LoVo (cell line): ENCODE measurements at regions not wholly inside any gene's neighbourhood (a gene's known extent, or its start where the extent isn't known, plus 50 kb on each side); places are given as distances from the start of the nearest gene placed in this dataset.
"Not testable (repeated sequence)": the region's sequence is repeated elsewhere in the genome, so short reads cannot be mapped to it uniquely, and the experiment has no call there.

ENCODE experiments used
- DNase-seq: peaks from one replicate; pipeline ENCODE4 v3.0.0-alpha.2; 2016; ENCODE audit warnings: low spot score

DNA sequence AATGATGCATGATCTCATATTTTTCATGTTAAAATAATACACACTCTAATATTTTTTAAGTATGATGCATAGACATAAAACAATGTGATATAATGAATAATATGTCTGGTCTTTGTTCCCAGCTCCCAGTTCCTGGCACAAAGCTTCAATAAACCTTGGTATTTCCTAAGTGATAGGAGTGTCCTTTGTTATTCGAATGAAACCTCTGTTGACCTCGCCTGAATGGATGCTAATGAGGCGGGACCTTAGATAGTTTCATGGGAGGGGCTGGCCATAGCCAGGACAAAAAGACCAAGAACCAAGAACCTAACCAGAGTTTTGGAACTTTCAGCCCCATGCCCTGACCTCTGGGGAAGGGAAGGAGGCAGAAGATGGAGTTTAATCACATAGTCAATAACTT, 257.7 kb upstream of the COPS8 start:
- DNase-seq, result no peak

DNA sequence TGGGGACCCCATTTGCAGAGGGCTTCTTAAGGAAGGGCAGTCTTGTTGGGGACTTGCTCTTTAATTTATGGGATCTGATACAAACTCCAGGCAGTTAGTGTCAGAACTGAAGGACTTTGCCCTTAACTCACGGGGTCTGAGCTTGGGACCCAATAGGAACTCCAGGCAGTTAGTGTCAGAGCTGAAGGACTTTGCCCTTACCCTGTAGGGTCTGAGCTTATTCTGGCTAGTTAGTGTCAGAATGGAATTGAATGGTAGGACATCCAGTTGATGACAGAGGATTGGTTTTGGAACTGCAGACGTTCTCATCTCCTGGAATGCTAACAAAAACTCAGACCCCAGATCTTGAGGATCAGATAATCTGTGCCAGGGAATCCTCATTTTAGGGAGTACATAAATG, 256.9 kb upstream of the COPS8 start:
- no peak for DNase-seq

DNA sequence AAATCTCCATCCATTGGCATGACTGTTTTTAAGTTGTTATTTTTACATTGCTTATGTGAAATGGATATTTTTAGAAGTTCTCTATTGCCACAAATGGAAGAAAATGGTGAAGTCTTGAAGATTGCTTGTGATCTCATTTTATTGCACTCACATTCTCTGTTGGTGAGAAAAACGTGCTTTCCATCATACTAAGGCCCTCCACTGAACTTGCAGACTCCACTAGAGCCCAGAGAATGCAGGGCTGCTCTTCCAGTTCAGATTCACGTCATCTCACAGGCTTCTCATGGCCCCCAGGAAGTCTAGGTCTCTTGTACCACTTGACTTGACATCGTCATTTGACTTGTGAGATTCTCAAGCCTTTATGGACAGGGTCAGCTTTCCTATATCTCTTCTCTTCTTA, 254.8 kb upstream of the COPS8 start:
- no peak for DNase-seq

DNA sequence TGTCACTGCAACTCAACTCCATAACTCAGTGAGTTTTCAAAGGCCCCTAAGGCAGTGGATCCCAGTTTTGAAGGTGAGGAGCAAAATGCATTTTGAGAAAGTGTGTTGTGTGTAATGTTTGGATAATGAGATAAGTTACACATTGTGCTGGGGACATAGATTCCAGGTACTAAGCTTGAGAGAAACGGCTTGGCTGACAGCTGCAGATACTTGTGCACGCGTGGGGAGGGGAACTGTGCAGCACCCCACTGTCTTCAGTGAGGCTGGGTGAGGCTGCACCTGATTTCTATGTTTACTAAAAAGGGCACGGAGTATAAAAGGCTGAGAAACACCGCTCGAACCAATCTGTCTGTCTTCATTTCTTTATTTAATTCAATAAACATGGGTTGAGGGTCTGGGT, 254.0 kb upstream of the COPS8 start:
- DNase-seq, result no peak

DNA sequence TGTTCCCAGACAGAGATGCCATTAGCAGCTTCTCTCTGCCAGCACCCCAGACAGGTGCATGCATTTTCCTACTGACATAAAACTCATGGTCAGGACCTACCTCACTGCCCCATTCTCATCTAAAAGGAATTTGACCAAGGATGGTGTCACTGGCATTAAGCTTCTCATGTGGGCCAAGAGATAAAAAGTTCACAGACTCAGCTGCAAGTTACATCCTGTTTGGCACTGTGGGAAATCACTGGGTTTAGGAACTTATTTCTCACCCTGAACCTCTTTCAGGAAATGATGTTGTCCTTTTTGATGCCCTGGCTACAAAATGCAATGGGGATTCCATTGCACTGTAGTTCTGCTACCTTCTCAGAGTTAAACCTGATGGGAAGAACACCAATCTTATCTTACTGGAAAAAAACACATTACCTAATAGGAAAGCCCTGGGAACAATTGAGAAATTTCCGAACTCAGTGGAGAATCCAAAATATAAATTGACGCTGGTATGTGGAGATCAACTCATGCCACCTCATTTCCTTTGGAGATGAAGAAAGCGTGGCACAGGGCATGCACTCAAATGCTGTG, 252.1 kb upstream of the COPS8 start:
- no peak for DNase-seq

DNA sequence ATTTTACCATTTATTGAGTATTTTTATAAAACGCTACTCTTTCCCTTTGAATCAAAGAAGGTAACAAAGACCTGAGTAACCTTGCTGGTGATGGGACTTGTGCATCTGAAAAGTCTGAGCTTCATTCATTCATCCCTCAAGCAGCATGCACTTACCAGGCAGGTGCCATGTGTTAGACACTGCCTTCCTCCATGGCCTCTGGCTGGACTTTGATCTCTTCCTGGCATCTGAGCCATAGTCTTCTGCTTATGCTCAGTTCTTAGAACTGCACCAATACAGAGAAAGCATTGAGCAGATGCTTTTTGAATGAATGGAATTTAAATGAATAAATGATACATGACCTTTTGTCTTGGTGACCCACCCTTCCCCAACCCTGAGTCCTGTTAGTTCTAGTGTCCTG, 251.4 kb upstream of the COPS8 start:
- no peak for DNase-seq

DNA sequence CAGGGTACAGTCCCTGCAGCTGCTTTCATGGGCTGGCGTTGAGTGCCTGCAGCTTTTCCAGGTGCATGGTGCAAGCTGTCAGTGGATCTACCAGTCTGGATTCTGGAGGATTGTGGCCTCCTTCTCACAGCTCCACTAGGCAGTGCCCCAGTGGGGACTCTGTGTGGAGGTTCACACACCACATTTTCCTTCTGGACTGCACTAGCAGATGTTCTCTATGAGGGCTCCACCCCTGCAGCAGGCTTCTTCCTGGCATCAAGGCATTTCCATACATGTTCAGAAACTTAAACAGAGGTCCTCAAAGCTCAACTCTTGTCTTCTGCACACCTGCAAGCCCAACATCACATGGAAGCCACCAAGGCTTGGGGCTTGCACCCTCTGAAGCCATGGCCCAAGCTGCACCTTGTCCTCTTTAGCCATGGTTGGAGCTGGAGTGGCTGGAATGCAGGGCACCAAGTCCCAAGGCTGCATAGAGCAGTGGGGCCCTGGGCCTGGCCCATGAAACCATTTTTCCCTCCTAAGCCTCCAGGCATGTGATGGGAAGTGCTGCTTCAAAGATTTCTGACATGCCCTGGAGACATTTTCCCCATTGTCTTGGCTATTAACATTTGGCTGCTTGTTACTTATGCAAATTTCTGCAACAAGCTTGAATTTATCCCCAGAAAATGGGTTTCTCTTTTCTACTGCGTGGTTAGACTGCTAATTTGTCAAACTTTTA, 250.2 kb upstream of the COPS8 start:
- DNase-seq, result no peak

DNA sequence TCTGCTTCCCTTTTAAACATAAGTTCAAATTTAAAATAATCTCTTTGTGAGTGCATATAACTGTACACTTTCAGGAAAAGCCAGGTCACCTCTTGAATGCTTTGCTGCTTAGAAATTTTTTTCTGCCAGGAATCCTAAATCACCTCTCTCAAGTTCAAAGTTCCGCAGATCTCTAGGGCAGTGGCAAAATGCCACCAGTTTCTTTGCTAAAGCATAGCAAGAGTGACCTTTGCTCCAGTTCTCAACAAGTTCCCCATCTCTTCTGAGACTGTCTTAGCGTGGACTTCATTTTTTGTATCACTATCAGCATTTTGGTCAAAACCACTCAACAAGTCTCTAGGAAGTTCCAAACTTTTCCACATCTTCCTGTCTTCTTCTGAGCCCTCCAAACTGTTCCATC, 249.7 kb upstream of the COPS8 start:
- not testable (repeated sequence) for DNase-seq

DNA sequence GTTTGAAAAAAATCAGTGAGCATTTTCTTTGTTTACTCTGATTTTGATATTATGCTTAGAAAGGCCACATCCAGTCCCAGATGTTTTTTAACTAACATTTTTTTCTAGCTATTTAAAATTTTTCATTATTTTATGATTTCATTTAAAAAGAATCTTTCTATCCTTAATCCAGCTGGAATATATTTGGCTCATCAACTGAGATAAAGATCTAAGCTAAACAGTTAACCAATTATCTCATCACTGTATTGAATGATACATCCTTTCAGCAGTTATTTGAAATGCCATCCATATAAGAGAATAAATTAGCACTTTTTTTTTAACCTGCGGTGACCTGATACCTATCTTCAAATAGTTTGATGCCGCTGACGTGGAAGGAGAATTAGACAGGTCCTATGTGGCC, 245.5 kb upstream of the COPS8 start:
- no peak for DNase-seq

DNA sequence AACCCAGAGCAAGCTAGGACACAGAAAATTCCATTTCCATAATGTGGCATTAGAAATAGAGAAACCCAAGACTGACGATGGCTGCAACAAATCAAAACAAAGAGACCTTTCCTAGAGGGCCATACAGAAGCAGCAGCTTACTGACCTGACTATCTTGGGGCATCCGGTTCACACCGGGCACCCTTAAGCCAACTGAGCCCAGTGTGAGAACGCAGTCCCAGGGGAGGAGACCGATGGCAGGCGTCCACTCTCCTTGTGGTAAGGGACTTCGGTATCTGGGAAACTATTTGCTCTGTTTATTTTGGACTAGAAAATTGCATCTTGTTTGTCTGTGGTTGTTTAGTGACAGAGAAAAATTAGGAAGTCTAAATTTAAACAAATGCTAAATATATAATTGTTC, 244.8 kb upstream of the COPS8 start:
- DNase-seq, result no peak

DNA sequence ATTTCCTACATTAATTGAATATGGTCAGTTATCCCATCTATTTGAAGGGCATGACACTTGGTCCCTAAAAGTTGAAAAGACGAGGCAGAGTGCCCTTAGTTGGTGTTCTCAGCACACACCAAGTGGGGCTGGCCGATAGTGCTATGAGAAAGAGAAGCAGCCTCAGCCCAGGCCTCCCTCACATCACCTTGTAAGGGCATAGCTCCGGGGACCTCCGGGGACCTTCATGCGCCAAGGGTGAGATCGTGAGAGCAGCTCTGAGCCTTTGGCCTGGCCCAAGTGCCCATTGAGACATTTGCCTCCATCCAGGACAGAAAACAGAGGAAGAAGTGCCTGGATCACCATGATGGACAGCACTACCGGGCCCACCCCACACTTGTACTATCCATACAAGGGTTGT, 244.3 kb upstream of the COPS8 start:
- DNase-seq, result no peak

DNA sequence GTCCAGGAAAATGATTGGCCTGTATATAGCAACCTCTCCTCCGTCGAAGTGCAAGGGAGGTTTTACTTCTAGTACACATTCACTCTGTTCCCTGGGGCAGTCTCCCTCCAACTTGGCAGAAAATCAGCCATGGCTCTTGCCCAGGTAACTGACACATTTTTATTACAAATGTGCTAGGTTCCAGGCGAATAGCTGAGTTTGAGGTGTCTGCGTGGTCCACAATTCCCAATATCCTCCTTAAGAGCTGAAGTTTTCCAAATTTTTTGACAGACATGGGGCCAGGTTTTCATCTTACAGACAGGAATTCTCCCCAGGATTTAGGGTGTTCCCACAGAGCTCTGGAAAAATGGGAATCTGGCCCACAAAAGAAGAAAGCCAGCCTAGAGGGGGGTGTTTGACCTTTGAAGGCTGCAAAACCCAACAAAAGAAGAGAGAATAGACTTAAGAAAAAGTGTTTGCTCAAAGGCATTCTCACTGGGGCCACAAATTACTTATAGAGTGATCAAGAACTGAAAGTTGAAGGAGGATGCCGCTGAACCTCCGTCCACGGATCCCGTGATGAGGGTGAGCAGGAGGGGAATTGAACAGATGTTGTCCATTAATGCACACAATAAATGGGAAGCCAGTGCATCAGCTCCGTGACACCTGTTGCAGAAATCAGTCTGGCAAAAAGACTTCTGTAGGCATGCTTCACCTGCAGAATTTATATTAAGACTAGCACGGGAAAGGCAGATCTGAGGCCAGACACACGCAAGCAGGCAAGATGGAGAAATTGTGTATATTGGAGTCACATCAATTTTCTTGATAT, 242.3 kb upstream of the COPS8 start:
- no peak for DNase-seq

DNA sequence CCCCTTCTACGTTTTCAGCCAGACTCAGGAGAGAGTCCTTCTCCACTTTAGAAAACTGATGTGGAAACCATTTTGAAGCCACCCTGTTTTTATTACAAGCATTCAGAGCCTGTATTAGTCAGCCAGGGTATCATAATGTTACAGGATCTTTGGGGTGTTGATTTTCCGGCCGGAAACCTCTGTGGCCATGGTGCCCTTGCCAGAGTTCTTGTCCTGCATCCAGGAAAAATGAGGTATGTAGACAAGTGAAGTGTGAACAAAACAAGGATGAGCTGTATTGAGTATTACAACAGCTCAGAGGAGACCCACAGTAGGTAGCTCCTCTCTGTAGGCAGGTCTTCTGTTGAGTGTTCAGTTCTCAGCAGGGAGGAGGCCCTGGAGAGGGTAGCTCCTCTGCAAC, 241.0 kb upstream of the COPS8 start:
- DNase-seq, result no peak

DNA sequence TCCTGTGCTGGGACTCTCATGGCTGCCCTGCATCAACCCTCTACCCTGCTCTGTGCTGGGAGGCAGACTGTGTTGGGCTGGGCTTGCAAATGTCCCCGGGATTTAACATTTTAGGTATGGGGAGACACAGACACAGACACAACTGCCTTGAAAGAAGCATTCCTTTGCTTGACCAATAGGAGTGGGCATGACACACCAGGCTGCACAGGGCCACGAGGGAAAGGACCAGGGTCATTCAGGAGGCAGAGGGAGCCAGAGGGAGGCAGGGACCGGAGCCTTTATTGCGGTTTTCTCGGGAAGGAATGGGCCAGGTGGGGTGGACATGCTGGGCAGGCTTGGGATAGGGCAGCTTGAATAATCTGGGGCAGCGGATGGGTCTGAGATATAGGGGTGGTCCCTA, 238.7 kb upstream of the COPS8 start:
- DNase-seq, result no peak

DNA sequence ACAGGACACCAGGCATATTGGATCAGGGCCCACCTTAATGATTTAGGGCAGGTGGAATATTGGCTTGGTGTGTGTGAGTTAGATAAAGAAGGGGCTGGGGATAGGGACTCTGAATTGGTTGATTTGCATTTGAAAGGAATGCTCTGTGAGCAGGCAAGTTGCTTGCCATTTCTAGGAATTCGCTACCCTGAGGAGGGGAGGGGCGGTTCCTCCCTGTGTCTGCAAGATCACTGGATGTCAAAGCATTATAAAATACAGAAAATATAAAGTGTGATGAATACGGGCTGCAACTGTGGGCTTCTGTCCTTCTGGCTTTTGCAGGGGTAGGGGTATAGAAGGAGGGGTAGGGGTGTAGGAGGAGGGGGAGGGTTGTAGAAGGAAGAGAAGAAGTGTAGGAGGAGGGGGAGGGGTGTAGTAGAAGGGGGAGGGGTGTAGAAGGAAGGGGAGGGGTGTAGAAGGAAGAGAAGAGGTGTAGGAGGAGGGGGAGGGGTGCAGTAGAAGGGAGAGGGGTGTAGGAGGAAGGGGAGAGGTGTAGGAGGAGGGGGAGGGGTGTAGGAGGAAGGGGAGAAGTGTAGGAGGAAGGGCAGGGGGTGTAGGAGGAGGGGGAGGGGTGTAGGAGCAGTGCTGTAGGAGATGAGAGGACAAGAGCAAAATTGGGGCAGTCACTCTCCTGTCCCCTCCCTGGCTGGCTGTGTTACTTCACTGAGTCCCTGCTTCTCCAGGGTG, 238.0 kb upstream of the COPS8 start:
- no peak for DNase-seq

DNA sequence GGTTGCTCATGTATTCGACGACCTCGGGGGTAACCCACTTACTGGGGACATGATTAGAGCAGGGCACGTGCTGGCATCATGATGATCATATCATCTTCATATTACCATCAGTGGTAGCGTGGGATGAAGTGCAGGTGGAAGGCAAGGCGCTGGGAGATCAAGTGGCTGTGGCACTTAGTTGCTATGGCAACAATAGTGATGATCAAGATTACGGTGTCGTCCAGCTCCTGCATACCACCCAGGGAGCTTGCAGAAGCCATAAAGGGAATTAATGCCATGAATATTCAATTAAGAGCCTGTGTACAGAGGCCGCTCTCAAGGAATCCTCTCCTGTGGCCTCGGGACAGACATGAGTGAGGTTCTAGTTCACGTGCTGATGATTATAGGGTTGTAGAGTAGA, 237.2 kb upstream of the COPS8 start:
- DNase-seq, result no peak

DNA sequence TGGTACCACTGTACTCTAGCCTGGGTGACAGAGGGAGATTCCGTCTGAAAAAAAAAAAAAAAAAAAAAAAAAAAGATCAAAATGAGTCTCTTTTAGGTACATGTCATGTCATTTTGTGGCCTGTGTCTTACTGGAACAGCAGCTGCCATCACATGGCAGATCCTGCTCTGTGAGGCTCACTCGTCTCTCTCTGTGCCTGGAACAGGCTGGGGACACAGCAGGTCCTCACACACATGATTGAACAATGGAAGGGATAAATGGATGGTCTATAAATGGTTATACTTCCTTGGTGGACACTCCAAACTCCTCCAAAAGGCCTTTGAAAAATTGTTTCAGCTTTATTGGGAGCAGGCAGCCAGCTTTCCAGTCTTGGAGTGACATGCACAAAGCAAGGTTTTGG, 236.2 kb upstream of the COPS8 start:
- DNase-seq, result no peak

DNA sequence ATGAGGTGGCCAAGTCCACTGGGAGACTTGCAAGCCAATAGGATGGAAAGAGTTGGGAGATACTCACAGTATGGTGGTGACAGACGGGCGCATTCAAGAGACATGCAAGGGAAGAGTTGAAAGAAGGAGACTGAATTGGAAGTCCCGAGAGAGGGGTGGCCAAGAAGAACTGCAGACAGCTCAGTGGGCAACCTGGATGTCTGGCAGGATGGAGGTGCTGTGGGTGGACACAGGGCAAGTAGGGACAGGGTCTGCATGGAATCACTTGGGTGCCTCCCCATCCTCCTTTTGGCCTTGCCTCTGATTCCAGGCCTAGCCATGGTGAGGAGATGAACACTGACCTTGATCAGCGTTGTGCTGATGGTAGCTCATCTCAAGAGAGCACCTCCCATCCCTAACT, 235.7 kb upstream of the COPS8 start:
- no peak for DNase-seq

DNA sequence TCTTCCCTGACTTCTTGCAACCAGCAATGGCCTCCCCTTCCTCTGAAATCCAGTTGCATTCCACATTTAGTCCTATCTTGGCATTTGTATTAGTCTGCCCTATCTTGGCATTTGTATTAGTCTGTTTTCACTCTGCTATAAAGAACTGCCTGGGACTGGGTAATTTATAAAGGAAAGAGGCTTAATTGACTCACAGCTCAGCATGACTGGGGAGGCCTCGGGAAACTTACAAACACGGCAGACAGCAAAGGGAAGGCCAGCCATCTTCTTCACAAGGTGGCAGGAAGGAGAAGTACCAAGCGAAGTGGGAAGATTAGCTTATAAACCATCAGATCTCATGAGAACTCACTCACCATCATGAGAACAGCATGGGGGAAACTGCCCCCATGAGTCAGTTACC, 234.5 kb upstream of the COPS8 start:
- DNase-seq, result no peak

DNA sequence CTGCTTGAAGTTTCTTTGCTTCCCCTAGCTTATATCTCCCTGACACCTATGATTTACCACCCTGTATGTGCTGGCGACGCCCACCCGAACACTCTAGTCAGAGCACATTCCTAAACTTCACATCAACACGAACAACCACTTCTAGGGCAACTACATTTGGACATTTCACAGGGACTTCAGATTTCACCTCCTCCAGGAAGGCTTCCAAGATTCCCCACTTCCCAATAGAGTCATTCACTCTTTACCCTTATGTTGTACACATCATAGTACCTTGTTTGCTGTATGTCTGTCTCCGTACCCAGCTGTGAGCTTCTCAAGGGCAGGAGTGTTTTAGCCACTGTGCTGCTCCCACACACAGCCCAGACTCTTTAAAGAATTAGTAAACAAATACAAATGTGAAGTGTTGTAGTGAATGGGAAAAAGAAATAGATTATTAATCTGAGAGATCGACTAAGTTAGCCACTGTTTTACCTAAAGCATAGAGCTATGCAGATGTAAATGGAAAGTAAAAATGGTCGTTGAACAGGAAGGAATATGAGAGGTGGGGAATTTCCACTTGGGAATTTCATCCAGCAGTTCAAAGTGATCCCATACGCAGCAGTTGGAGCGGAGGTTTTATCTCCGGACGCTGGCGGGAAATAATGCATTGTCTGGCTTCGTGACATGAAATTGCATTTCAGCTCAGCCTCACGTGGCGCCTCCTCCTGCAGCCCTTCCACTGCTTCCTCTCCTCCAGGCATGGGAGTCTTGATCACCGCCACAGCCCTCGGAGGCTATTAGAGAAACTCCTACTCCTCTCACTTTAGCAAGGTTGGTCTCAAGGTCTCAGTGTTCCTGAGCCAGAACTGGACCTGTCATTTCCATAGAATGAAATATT, 233.4 kb upstream of the COPS8 start:
- DNase-seq, result no peak

DNA sequence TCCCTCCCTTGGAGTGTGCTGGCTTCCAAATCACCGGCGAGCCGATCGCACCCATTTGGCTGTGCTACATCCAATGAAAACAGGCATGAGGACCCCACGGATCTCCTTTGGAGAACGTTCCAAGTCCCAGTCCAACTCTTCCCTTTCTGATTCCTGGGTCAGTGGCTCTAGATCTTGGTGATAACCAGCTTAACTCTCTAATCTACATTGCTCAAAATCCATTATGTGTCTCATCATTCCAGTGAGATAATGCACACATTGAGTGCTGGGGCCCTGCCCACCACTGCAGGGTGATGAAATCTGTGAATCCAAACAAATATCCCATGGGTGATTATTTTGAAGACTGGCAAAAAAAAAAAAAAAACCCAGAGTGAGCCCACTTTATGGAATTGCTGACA, 232.7 kb upstream of the COPS8 start:
- DNase-seq, result no peak

DNA sequence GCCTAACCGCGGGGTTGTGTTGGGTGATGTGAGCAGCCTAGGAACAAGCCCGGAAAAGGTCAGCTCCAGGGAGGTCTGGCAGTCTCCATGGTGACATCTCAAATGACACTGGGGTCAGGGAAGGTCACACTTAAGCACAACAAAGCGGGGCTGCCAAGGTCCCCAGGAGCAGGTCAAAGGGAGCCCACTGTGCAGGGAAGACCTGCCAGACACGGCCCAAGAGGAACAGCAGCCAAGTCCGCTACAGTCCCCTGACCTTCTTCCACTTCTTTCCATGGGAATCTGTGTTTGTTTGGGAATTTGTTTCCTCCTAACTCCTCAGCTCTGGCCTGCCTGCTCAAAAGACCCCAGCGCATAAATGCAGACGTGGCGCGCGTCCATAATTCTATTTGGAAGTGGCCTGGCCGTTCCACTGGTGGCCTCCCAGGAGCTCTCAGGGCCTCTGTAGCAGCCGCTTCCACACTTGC, 232.1 kb upstream of the COPS8 start:
- no peak for DNase-seq
